ENCODE measurements at regions not wholly inside any gene's neighbourhood (a gene's known extent, or its start where the extent isn't known, plus 50 kb on each side); places are given as distances from the start of the nearest gene placed in this dataset.
A peak's percentile ranks its signal among the peaks of the same experiment; 100 is the strongest.

GRCh38 chr10:9302140-9302746 is 1247.8 kb downstream of the GATA3 start:
- Mint-ChIP-seq H3K4me3 (ENCODE audit: low read depth) (no peak overlapping the region), H3K27ac (no peak overlapping the region), H3K4me1 (ENCODE audit: low read depth) (no peaks in the 10 kb centered on the region), H3K36me3 (ENCODE audit: insufficient read depth) (no peaks in the 10 kb centered on the region), H3K9me3 (ENCODE audit: low read depth) (no peaks in the 10 kb centered on the region), H3K27me3 (peaks cover 46% of the 10 kb centered on the region)
- DNase-seq (ENCODE audit: low spot score, unreplicated experiment), result no peak
- TF ChIP-seq, protein P1, sequence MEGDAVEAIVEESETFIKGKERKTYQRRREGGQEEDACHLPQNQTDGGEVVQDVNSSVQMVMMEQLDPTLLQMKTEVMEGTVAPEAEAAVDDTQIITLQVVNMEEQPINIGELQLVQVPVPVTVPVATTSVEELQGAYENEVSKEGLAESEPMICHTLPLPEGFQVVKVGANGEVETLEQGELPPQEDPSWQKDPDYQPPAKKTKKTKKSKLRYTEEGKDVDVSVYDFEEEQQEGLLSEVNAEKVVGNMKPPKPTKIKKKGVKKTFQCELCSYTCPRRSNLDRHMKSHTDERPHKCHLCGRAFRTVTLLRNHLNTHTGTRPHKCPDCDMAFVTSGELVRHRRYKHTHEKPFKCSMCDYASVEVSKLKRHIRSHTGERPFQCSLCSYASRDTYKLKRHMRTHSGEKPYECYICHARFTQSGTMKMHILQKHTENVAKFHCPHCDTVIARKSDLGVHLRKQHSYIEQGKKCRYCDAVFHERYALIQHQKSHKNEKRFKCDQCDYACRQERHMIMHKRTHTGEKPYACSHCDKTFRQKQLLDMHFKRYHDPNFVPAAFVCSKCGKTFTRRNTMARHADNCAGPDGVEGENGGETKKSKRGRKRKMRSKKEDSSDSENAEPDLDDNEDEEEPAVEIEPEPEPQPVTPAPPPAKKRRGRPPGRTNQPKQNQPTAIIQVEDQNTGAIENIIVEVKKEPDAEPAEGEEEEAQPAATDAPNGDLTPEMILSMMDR (IDR thresholded peaks at IDR 0.05; ENCODE audit: unreplicated experiment), result peak; percentile 59

DNA sequence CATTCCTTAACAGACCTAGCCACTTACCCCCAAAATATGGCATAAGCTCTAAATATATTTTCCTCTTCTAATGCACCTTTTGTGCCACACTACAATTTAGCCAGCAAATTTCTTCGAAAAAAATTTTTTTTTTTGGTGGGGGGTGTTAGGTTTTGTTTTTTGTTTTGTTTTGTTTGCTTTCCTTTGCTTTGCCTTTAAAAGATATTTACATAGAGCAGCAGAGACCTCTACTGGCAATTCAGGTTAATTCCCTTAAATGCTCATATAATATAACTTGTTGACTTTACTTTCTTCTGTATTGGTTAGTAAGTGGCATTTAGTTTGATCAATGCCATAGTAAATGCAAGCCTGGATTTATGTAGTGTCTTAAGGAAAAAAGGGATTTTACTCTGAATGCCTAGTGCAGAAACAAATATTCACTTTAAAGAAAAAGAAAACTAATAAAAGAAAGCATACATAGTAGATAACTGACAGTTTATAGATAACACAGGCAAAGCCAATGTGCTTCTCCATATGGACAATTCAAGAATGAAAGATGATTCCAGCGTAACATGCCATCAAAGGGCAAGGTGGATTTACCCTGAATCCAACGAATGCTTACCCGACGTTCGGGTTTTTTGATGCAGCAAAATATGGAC is 1250.6 kb downstream of the GATA3 start:
- H3K36me3 Mint-ChIP-seq (ENCODE audit: insufficient read depth), result no peaks in the 10 kb centered on the region
- no peak overlapping the region for H3K4me3 Mint-ChIP-seq (ENCODE audit: low read depth)
- H3K4me1 Mint-ChIP-seq (ENCODE audit: low read depth), result no peaks in the 10 kb centered on the region
- DNase-seq (ENCODE audit: low spot score, unreplicated experiment), result no peak
- TF ChIP-seq, protein P1 (IDR thresholded peaks at IDR 0.05; ENCODE audit: unreplicated experiment), result peak; percentile 63
- H3K27ac Mint-ChIP-seq, result no peak overlapping the region
- no peaks in the 10 kb centered on the region for H3K9me3 Mint-ChIP-seq (ENCODE audit: low read depth)
- peaks cover 46% of the 10 kb centered on the region for H3K27me3 Mint-ChIP-seq

- H3K4me1 Mint-ChIP-seq (ENCODE audit: low read depth), result peaks cover 2% of the 10 kb centered on the region
Observed at GRCh38 chr10:9311702-9312499, 1257.4 kb downstream of the GATA3 start.

GRCh38 chr10:9315292-9315691 is 1260.8 kb downstream of the GATA3 start:
- TF ChIP-seq, protein P1 (IDR thresholded peaks at IDR 0.05; ENCODE audit: unreplicated experiment), result no peak
- Mint-ChIP-seq H3K4me3 (ENCODE audit: low read depth) (no peak overlapping the region), H3K36me3 (ENCODE audit: insufficient read depth) (no peaks in the 10 kb centered on the region), H3K27ac (no peak overlapping the region), H3K9me3 (ENCODE audit: low read depth) (no peaks in the 10 kb centered on the region), H3K27me3 (peaks cover 13% of the 10 kb centered on the region), H3K4me1 (ENCODE audit: low read depth) (peaks cover 2% of the 10 kb centered on the region)
- no peak for DNase-seq (ENCODE audit: low spot score, unreplicated experiment)

More at GRCh38 chr10:9311702-9312499, 1257.4 kb downstream of the GATA3 start:
- Mint-ChIP-seq H3K27me3 (peaks cover 16% of the 10 kb centered on the region), H3K27ac (no peak overlapping the region), H3K9me3 (ENCODE audit: low read depth) (no peaks in the 10 kb centered on the region), H3K4me3 (ENCODE audit: low read depth) (no peak overlapping the region), H3K36me3 (ENCODE audit: insufficient read depth) (no peaks in the 10 kb centered on the region)
- no peak for DNase-seq (ENCODE audit: low spot score, unreplicated experiment)
- TF ChIP-seq, protein P1 (IDR thresholded peaks at IDR 0.05; ENCODE audit: unreplicated experiment), result peak; percentile 50

- Mint-ChIP-seq H3K36me3 (ENCODE audit: insufficient read depth) (no peaks in the 10 kb centered on the region), H3K9me3 (ENCODE audit: low read depth) (no peaks in the 10 kb centered on the region), H3K27ac (no peak overlapping the region), H3K4me1 (ENCODE audit: low read depth) (no peaks in the 10 kb centered on the region), H3K27me3 (peaks cover 31% of the 10 kb centered on the region), H3K4me3 (ENCODE audit: low read depth) (no peak overlapping the region)
- DNase-seq (ENCODE audit: low spot score, unreplicated experiment), result no peak
- TF ChIP-seq, protein P1 (IDR thresholded peaks at IDR 0.05; ENCODE audit: unreplicated experiment), result peak; percentile 89
Observed at GRCh38 chr10:9331583-9332008, 1277.1 kb downstream of the GATA3 start.

Data from progenitor cell of endocrine pancreas (in vitro differentiated cells).